Mesothelial cell of epicardium (in vitro differentiated cells): ENCODE measurements at regions not wholly inside any gene's neighbourhood (a gene's known extent, or its start where the extent isn't known, plus 50 kb on each side); places are given as distances from the start of the nearest gene placed in this dataset.

Experiments used
- DNase-seq, 2 experiments: peaks; one replicate each; pipeline ENCODE4 v3.0.0; 2021; ENCODE audit warnings: low spot score in 2 of 2; ENCODE audit not compliant: unreplicated experiment in 2 of 2
- H3K27ac Mint-ChIP-seq: 2 replicates; pipeline ENCODE4 v1.8.0; 2021; ENCODE audit warnings: mixed read lengths
- H3K27me3 Mint-ChIP-seq: 2 replicates; pipeline ENCODE4 v1.8.0; 2021; ENCODE audit warnings: low read depth, mixed read lengths
- H3K36me3 Mint-ChIP-seq: 2 replicates; pipeline ENCODE4 v1.8.0; 2021; ENCODE audit warnings: mixed read lengths
- H3K4me1 Mint-ChIP-seq: 2 replicates; pipeline ENCODE4 v1.8.0; 2021; ENCODE audit warnings: mixed read lengths
- H3K4me3 Mint-ChIP-seq: 2 replicates; pipeline ENCODE4 v1.8.0; 2021; ENCODE audit warnings: mild to moderate bottlenecking, moderate library complexity, mixed read lengths
- H3K9me3 Mint-ChIP-seq: 2 replicates; pipeline ENCODE4 v1.8.0; 2021; ENCODE audit warnings: mixed read lengths
- CTCF ChIP-seq: fragments of 200-600 bp; sonication (generic); IDR thresholded peaks from one replicate; pipeline ENCODE4 v1.5.0; 2021; ENCODE audit warnings: antibody characterized with exemption; ENCODE audit not compliant: unreplicated experiment

GRCh38 chr6:95087394-95088097 is 489.8 kb upstream of the MANEA start:
- no peak for DNase-seq
- Mint-ChIP-seq H3K4me3 (no peak overlapping the region), H3K9me3 (no peaks in the 10 kb centered on the region), H3K27me3 (no peaks in the 10 kb centered on the region), H3K4me1 (peaks cover 9% of the 10 kb centered on the region), H3K36me3 (no peaks in the 10 kb centered on the region), H3K27ac (no peak overlapping the region)
- TF ChIP-seq CTCF: no peak

GRCh38 chr6:95091823-95092436 is 485.4 kb upstream of the MANEA start:
- H3K9me3 Mint-ChIP-seq: no peaks in the 10 kb centered on the region
- DNase-seq: no peak
- no peak overlapping the region for H3K27ac Mint-ChIP-seq
- TF ChIP-seq CTCF: peak; percentile 64
- no peaks in the 10 kb centered on the region for H3K36me3 Mint-ChIP-seq
- H3K27me3 Mint-ChIP-seq: no peaks in the 10 kb centered on the region
- no peak overlapping the region for H3K4me3 Mint-ChIP-seq
- peaks cover 16% of the 10 kb centered on the region for H3K4me1 Mint-ChIP-seq

GRCh38 chr6:95093154-95093553 is 484.2 kb upstream of the MANEA start:
- Mint-ChIP-seq H3K27me3 (no peaks in the 10 kb centered on the region), H3K4me3 (no peak overlapping the region), H3K36me3 (no peaks in the 10 kb centered on the region), H3K27ac (no peak overlapping the region), H3K9me3 (no peaks in the 10 kb centered on the region), H3K4me1 (peaks cover 11% of the 10 kb centered on the region)
- DNase-seq: no peak
- no peak for TF ChIP-seq CTCF

GRCh38 chr6:95094751-95095663 is 482.3 kb upstream of the MANEA start:
- no peak for DNase-seq
- peaks cover 11% of the 10 kb centered on the region for H3K4me1 Mint-ChIP-seq
- H3K27me3 Mint-ChIP-seq: no peaks in the 10 kb centered on the region
- H3K9me3 Mint-ChIP-seq: no peaks in the 10 kb centered on the region
- H3K36me3 Mint-ChIP-seq: no peaks in the 10 kb centered on the region
- H3K27ac Mint-ChIP-seq: peak overlapping the region; percentile 53
- TF ChIP-seq CTCF: no peak
- no peak overlapping the region for H3K4me3 Mint-ChIP-seq

- no peaks in the 10 kb centered on the region for H3K9me3 Mint-ChIP-seq
These were observed 481.5 kb upstream of the MANEA start for GRCh38 chr6:95095855-95096254.

More at GRCh38 chr6:95095855-95096254, 481.5 kb upstream of the MANEA start:
- no peak for DNase-seq
- H3K27me3 Mint-ChIP-seq: no peaks in the 10 kb centered on the region
- H3K27ac Mint-ChIP-seq: no peak overlapping the region
- H3K36me3 Mint-ChIP-seq: no peaks in the 10 kb centered on the region
- H3K4me3 Mint-ChIP-seq: no peak overlapping the region
- peaks cover 11% of the 10 kb centered on the region for H3K4me1 Mint-ChIP-seq
- no peak for TF ChIP-seq CTCF
